ENCODE measurements at regions not wholly inside any gene's neighbourhood (a gene's known extent, or its start where the extent isn't known, plus 50 kb on each side); places are given as distances from the start of the nearest gene placed in this dataset.
"Not testable (repeated sequence)": the region's sequence is repeated elsewhere in the genome, so short reads cannot be mapped to it uniquely, and the experiment has no call there.

DNA sequence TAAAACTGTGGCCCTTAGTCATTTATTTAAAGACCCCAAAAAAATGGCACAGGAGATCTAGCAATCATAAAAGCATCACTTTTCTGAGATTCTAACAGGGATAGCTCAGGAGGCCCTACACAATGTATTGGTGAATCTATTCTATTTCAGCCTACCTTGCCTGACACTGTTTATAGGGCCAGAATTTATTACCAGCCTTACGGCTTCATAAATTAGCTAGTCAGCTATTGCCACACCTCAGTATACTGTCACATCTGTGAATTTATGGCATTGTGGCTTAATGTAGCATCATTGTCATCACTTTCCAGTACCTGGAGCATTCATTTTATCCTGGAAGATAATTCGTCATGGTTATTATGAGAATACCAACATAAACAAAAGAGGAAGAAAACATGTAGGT is 121.2 kb upstream of the ERG start:
- DNase-seq: no peak

DNA sequence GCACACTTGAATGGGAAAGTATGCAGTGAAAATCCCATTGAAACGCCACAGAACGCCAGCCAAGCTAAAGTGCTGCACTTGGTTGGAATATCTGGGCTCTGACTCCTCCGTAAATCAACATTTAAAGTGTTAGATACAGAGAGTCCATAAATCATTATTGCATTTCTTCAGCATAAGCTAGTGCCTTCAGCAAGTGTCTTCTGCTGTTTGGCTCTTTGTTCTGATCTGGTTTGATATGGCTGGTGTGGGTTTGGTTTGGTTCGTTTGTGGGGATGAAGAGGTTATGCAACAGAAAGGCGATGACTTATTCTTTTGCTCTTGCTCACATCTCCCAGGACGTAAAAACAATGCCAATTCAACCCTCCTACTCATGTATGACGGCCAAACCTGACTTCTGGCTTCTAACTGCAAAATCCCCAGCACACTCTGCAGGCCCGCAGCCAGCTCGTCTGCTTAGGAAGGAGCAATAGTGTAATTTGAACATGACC is 121.8 kb upstream of the ERG start:
- DNase-seq: no peak

DNA sequence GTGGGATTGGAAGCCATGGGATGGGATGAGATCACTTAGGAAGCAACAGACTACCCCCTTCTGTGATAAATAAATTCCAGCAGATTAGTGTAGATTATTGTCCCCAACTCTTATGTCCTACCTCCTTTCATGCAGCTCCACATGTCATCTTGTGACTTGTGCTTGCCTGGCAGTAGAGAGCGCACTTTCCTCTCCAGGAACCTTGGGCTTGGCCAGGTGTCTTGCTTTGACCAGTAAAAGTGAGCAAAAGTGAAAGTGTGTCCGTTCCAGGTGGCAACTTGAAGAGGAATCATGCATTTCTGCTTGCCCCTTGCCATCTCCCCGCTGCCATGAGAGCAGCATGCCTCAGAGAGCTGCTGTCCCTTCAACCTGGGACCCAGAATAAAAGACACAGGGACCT is 122.9 kb upstream of the ERG start:
- no peak for DNase-seq

DNA sequence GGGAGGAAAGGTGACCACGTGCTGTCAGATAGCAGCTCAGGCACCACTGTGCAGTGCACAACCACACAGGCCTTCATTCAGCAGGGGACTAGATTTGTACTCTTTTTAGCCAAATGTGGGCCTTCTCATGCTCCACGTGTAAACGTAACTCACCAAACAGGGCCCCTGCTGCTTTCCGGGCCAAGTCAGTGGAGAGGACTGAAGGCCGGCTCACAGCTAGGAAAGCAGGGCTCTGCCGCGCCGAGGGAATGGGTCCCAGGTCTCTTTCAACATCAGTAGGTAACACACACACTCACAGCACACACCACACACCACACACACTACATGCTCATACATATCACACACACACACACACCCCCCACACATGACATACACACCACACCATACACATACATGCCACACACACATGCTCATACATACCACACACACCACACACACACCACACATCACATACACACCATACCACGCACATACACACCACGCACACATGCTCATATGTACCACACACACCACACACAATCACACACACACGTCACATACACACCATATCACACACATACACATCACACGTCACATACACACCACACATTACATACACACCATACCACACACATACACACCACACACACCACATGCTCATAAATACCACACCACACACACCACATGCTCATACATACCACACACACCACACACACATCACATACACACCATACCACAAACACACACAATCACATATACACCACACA is 124.0 kb upstream of the ERG start:
- no peak for DNase-seq

DNA sequence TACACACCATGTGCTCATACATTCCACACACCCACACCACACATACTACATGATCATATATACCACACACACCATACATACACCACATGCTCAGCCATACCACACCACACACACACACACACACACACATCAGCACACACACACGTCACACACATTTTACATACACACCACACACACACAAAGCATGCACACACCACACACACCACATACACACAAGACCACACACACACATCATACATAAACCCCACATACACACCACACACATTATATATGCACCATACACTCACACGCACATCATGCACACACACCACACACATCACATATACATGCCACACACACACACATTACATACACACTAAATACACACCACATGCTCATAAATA is 124.5 kb upstream of the ERG start:
- no peak for DNase-seq

DNA sequence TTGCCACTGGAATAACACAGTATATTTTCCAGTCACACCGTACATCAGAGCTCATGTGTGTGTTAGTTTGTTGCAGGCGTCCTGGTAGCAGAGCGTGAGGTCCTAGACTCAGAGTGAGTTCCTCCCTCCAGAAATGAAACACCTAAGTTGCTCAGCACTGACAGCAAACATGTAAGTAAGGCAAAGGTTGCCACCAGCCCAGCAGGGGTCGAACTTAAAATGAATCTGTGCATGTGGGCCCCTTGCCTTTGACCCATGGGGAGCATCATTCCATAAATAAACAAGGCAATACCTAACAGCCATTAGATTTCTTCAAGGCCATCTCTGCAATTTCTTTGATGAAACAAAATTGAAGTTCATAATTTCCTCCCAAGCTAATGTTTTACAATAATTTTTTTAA is 125.3 kb upstream of the ERG start:
- no peak for DNase-seq

DNA sequence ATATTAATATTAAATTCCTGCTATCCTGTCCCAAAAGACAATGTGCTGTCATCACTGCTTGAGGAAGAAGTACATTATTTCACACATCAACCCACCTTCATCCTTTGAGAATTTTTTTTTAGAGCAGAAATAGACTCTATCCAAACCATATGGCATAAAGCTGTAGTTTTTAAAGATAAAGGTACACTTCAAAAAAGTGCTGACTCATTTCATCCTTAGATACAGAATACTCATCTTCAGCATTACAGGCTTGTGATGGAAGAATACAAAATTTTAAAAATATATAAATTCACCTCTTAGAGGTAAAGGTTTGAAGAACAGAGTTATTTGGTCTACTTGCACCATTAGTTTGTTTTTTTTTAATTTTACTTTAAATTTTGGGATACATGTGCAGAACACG is 126.7 kb upstream of the ERG start:
- DNase-seq: no peak

DNA sequence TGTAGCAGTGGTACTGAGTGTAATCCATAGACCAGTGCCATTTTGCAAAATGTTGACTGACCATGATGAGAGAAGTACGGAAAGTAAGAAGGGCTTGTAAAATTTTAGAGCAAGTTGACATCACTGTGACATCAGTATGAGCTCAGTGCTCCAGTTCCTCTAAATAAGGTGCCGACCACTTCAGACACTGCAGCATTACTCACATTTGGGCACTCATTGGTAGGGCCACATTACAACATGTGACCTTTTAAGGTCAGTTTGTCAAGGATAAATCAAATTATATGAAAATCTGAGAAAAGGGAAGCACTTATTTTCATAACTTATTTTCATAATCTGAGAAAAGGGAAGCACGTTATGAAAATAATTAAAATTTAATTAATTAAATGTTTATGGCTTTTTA is 128.0 kb upstream of the ERG start:
- DNase-seq: no peak

DNA sequence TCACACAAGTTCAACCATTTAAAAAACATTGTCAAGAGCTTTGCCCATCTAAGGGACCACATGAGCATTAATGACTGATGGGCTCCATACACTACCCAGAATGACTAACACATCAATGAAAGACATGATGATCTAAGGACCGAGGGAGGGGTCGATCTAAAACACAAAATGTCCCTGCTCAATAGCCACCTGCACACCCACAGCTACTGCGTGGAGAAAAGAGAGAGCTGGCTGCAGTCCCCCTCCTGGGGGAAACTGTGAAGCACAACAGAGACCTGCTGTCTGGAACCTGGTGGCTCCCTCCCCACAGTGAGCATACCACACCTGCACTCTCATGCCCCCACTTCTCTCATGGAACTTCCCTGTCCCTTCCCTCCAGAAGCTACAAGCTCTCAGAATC is 130.1 kb upstream of the ERG start:
- DNase-seq: no peak

DNA sequence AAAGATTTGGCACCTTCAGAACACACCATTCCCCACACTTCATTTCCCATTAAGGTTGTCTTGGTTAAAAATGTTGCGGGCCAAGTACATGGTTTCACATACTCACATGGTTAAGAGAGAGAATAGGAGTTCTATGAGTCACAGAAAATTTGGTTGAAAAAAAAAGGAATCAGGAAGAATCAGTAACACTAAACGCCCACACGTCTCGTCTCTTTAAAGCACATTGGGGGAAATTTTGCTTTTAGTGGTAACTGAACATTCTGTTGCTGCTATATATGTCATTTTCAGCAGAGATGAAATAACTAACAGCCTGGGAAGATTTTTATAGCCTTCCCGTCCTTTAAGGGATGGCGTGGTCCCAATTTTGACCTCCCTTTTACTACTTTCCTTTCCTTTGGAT is 132.9 kb upstream of the ERG start:
- no peak for DNase-seq

DNA sequence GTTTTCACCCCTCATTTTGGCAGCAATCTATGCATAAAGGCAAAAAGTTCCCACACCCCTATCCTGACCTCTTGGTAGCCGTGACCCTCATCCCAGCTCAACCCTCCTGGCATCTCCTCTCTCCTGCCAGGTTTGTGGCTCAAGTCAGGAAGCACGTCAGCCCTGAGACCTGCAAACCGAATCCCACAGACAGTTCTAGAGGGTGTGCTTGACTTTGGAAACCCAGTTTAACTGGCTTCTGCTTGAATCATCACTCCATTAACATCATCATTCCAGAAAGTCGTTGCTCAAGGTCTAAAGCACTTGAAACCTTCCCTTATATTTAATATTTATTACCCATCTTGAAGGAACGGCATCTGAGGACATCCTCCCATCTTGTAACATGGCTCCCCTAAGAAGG is 133.4 kb upstream of the ERG start:
- no peak for DNase-seq

DNA sequence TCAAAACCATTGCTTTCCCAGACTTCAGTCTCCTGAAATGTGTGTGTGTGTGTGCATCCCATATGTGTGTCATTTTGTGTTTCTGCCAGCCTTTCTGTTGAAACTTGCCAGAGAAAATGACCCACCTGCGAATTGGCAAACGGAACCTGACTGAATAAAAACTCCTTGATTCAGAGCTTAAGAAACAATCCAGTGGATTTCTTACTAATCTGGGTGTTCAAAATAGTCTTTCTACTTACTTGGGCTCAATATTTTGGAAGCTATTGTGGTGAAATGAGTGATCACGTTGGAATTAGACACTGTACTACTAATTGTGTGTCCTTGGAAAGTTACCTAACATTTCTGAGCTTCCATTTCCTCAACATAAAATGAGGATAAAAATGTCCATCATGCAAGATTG is 138.9 kb upstream of the ERG start:
- no peak for DNase-seq

DNA sequence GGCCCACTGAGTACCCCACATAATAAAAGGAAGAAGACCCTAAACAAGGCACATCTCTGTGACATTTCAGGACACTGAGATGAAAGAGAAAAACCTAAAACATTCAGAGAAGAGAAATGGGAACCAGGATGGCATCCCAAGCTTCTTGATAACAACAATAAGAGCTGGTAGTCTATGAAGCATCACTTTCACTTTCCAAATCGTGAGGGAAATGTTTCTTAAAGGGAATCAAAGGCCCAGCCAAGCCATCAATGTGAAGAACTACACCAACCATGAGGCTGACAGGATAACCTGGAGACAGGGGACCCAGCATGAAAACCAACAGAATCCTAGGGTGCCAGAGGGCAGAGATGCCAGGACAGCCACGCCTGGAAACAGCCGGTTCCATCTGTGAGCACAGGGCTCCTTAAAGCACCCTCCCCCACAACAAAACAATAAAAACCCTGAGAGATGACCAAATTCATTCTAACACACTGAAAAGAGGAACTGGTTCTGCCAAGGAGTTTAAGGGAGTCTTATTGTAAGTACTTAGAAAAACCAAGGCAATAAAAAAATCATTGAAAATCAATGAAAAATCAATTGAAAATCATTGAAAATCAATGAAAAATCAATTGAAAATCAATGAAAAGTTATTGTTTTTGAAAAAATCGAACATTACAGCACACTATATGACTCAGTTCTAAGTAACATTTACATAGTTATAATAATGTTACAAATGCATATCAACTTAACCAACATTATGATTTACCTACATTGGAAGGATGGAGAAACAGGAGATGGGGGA is 141.5 kb upstream of the ERG start:
- DNase-seq: no peak

DNA sequence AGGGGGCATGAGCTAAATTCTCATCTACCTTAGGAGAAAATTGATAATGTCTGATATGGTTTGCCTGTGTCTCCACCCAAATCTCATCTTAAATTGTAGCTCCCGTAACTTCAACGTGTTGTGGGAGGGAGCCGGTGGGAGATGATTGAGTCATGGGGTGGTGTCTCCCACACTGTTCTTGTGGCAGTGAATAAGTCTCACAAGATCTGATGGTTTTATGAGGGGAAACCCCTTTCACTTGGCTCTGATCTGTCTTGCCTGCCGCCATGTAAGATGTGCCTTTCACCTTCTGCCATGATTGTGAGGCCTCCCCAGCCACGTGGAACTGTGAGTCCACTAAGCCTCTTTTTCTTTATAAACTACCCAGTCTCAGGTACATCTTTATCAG is 142.1 kb upstream of the ERG start:
- not testable (repeated sequence) for DNase-seq

DNA sequence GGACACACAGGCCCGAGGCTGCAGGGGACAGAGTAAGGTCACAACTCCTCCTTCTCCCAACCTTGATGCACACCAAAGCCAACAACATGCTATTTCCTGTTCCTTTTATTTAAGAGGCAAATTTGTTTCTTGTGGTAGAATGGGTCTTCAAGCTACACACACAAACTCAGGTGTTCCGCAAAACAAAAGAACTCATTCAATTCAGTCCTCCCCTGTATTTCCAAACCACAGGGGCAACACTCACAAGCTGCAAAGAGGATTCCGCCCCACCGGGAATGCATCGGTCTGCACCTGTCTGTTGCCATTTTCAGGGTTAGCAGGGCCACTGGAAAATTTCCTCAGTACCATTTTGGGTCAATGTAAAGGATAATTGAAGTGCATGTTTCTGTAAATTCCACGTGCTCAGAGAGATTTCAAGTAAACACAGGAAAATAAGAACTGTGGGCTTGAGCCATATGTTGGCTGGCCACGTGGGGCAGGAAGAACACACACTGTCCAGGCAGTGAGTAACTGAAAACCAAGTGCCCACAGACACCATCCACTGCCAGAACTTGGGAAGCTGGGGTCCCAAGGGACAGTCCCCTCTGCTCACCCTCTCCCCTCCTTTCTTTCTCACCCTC is 145.2 kb upstream of the ERG start:
- no peak for DNase-seq

DNA sequence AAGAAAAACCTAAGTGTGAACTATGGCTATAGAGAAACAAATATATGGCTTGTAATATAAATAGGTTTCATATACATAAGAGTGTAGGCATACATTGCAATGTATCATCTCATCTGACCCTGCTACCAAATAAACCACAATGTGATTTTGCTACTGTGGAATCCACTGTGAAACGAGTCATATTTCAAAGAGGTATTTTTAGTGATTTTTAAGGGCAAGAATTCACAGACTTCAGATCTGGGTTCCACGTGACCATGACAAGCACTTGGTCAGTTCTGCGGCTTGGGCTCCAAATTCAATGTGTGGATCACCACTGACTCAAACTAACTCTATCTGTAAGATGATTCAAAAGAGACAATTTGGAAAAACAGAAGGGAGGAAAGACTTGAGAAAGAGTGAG is 147.0 kb upstream of the ERG start:
- no peak for DNase-seq

DNA sequence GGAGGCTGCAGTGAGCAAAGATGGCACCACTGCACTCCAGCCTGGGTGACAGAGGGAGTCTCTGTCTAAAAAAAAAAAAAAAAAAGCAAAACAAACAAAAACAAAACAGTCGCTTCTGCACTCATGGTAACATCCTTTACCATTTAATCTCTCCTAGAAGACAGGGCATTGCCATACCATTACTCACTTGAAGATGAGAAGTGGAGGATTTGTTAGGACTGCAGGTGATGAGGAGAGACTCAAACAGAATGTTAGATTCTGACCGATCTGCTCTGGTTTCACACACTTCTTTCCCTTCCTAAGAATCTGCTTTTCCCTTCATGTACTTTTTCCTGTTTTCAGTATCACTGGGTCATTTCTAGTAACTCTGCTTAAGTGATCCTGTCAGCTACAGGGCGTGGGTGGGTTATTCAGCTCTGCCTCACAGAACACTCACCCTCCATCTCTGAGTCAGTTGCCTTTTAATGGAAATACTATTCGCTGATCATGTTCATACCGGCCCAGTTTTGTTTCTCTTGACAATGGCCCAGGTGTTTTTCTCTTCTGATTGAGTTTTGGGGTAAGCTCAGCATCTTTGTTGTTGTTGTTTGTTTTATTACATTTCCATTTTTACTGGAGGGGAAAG is 148.0 kb upstream of the ERG start:
- no peak for DNase-seq

DNA sequence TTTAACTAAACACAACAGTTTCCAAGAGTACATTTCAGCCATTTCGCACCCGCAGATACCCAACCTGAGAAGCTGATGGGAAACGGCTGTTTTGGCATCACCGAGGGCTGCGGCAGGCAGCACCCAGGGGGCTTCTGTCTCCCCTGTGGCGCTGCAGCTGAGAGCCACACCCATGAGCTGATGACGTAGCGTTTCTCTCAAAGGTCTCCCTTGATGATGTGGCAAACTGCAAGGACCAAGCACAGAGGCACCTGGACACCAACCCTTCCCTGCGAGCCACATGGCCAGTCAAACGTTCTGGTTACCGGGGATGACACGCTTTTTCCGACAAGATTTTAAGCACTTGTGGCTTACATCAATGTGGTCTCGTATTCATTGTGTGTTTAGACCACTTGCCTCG is 150.8 kb upstream of the ERG start:
- no peak for DNase-seq

DNA sequence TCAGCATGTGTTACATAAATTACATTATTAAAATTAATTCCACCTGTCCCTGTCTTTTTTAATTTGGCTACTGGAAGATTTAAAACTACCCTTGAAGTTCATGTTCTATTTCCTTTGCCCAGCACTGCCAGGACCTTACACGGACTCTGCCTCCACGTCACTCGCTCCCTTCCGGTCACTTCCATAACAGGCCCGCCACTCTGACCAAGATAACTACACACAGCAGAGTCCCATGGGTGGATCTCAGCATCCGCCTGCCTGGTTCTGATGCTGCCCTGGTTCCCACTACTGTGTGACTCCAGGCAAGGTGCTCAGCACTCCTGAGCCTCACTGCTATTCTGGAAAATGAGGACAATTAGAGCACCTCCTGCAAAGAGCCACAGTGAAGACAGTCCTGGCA is 153.3 kb upstream of the ERG start:
- no peak for DNase-seq

DNA sequence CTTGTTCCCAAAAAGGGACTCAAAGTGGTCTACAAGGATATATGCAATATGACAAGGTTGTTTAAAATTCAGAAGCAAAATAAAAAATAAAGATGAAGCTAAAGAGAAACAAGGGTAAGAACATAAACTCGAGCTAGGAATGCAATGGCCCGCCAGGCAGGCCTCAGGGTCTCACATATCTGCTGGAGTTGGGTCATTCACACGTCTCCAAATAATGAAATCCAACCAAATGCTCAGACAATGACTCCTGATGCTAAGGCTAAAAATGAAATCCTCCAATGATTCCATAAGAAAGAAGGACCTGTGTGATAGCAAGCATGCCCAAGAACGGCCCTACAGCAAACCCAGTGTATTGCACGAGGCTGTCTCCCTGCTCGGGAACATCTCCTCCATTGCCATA is 153.3 kb upstream of the ETS2 start:
- no peak for DNase-seq

DNA sequence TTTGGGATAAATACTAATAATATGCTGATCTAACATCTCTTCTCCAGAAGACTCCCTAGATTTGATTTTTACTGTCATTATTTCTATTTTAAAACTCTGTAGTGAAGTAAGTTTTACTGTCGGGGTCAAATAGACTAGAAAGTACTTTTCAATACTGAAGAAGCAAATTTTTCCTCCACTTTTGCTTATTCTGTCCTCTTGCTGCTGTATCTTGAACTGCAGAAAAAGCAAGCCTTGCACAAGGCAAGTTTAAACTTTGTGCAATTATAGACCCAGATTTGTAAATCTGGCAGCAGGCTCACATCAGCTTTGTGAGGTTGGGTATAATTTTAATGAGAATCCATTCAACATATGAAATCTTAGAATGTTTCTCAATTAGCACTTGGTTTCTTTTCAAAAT is 151.1 kb upstream of the ETS2 start:
- DNase-seq: no peak

DNA sequence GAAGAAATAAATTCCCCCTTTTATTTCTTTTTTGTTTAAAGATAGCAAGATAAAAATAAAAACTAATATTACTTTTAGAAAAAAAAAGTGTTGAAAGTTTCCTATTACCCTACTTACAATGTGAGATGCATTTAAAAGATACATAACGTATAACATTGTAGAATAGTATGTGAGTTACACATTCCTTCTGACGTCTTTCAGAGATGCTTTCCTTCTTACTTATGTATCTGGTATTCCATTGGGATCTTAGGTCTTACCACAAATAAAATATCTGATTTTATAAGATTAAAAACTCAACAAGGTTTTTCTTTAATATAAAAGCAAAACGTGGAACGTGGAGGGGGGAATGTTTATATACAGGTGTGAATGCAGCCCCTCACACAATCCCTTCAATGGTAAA is 147.2 kb upstream of the ETS2 start:
- no peak for DNase-seq

DNA sequence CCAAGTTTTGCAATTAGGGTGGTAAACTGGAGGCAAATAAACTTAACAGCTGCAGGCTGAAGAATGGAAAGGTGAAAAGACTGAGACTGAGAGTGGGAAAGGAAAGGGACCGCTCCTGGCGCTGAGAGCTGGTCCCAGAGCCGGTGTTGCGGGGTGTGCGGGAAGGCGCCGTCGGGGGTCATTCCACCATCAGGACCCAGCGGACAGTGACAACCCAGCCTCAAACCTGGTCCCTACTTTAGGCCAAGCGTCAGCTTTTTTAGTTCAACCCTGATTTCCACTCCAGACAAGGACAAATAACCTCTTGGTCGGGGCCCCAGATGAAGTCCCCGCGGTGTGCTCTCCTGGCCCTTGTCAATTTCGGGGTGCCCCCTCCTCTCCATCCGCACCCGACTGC is 145.8 kb upstream of the ETS2 start:
- DNase-seq: no peak

Measured in stimulated activated CD4-positive, alpha-beta T cell treated with anti-CD3 and anti-CD28 coated beads, Interleukin-12 subunit alpha, Interleukin-12 subunit beta, amount 100 ng/mL, for 4 hours (primary cell).